ENCODE measurements at regions not wholly inside any gene's neighbourhood (a gene's known extent, or its start where the extent isn't known, plus 50 kb on each side); places are given as distances from the start of the nearest gene placed in this dataset.

DNA sequence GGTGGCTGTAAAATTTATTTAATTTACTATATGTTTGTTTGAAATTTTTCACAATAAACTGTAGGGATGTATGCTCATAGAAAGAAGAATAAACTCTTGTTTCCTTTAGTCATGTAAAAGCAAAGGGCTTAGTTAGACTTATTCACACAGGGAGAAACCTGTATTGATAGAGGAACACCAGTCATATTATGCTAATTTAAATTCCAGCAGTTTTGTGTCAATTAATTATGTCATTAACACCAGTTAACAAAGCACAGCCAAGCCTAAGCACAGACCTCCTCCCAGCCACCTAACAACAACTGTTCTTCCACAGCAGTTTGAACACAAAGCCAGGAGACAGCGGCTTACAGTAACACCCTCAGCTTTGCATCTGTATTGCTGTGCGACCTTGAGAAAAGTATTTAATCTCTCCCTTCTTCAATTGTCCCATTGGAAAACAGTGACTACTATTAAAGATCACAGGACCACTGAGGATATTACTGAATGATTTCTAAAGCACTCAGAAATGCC, 260.8 kb upstream of the RRP15 start:
- DNase-seq (ENCODE audit: extremely low read depth, low read depth) = no peak
- TF ChIP-seq CTCF (IDR thresholded peaks at IDR 0.05; ENCODE audit: low read depth, low read length) = no peak

DNA sequence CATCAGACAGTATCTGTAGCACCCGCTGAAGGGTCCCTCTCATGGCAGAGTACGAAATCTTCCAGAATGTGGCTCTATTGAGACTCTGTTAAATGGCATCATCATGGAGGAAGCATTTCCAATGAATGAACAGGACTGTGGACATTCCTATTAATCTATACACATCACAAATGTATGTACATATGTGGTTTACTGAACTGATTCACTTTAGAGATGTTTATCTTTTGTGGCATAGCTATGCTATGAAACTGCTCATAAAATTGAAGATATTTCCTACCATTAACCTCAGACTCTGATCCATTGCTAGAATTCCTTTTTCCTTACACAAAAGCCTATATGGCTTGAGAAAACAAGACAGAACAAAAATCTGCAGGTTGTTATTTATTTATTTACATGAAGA, 259.6 kb upstream of the RRP15 start:
- no peak for TF ChIP-seq CTCF (IDR thresholded peaks at IDR 0.05; ENCODE audit: low read depth, low read length)
- no peak for DNase-seq (ENCODE audit: extremely low read depth, low read depth)

- no peak for TF ChIP-seq CTCF (IDR thresholded peaks at IDR 0.05; ENCODE audit: low read depth, low read length)
- no peak for DNase-seq (ENCODE audit: extremely low read depth, low read depth)
These were observed 257.9 kb upstream of the RRP15 start for GRCh38 chr1:218027152-218027551.

GRCh38 chr1:218030846-218031245, 254.2 kb upstream of the RRP15 start:
- TF ChIP-seq CTCF (IDR thresholded peaks at IDR 0.05; ENCODE audit: low read depth, low read length) = no peak
- DNase-seq (ENCODE audit: extremely low read depth, low read depth) = no peak

DNA sequence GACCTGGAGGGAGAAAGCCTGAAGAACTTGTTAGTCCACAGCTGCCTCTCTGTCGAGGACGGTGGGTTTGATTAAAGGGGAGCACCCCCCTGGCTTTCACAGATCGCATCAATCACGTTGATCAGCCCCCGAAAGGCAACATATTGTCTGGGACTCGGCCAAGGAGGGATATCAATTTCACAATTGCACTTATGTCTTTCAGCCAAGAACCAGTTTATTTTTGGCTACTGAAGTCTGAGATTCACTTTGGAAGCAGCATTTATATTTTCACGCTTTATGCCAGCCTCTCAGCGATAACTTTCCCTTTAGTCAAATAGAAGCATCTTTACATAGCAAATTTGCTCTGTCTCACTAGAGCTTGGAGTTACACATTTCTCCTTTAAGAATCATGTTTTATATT, 253.2 kb upstream of the RRP15 start:
- no peak for TF ChIP-seq CTCF (IDR thresholded peaks at IDR 0.05; ENCODE audit: low read depth, low read length)
- DNase-seq (ENCODE audit: extremely low read depth, low read depth) = no peak

DNA sequence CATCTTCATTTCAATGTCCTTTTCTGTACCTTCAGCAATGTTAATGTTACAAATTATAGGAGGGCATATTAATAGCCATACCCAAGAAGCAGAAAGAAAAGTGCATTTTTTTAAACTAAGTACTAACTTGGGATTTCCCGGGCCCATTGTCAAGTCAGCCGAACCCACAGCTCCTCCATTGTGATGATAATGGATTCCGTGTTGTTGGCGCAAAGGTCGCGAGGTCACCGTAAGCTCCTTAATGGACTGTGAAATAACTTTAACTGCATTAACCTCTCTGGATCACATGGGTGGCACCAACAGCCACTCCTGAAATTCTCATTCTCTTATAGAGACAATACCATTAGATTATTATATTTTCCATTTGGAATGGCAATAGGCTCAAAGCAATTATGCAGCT, 250.6 kb upstream of the RRP15 start:
- TF ChIP-seq CTCF (IDR thresholded peaks at IDR 0.05; ENCODE audit: low read depth, low read length) = no peak
- DNase-seq (ENCODE audit: extremely low read depth, low read depth) = no peak

DNA sequence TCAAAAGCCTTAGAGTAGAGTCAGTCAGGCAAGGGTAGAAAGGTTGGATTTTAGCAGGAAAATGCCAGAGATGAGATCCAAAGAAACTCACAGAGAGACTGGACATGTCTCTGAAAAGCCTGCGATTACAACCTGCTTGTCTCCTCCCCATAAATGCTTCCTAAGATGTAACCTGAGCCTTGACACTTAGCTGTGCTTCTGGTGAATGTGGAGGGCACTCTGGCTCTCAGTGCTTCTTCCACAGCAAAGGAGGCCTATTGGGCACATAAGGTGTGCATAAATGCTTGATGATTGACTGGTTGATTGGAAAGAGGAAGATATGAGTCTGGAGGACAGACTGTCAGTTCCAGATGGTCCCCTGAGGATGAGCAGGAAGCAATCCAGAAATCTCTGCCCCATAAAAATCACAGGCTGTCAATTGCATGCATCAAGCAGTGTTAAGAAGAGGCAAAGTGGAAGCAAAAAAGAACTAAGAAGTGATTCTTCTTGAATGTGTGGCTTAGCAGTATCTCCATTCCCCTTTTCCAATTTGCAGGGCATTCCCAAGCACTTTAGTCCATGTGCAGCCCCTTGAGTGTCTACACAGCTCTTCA, 236.2 kb upstream of the RRP15 start:
- DNase-seq (ENCODE audit: extremely low read depth, low read depth) = no peak
- TF ChIP-seq CTCF (IDR thresholded peaks at IDR 0.05; ENCODE audit: low read depth, low read length) = no peak
